ENCODE measurements at regions not wholly inside any gene's neighbourhood (a gene's known extent, or its start where the extent isn't known, plus 50 kb on each side); places are given as distances from the start of the nearest gene placed in this dataset.

GRCh38 chr6:150680510-150680909, 80.8 kb downstream of the PLEKHG1 start:
- TF ChIP-seq MYC (IDR thresholded peaks at IDR 0.05; ENCODE audit: low read depth, low read length) = no peak
- TF ChIP-seq GATA2 (IDR thresholded peaks at IDR 0.05; ENCODE audit: insufficient read depth, insufficient read length, low read depth, low read length) = no peak
- TF ChIP-seq POLR2AphosphoS5 (IDR thresholded peaks at IDR 0.05; ENCODE audit: insufficient read depth, low read depth, low read length) = no peak
- no peak for TF ChIP-seq FOS (IDR thresholded peaks at IDR 0.05; ENCODE audit: borderline replicate concordance, insufficient read depth, low read length)
- TF ChIP-seq CTCF (IDR thresholded peaks at IDR 0.05; ENCODE audit: extremely low read depth in 1 of 2, insufficient read depth in 1 of 2, low read depth in 1 of 2, low read length in 2 of 2) = no peak
- no peak for TF ChIP-seq JUN (IDR thresholded peaks at IDR 0.05; ENCODE audit: borderline replicate concordance, insufficient read depth, insufficient read length, low read depth)
- no peak for TF ChIP-seq EZH2 (IDR thresholded peaks at IDR 0.05; ENCODE audit: borderline replicate concordance, low read depth, low read length, severe bottlenecking)
- TF ChIP-seq, protein P1, sequence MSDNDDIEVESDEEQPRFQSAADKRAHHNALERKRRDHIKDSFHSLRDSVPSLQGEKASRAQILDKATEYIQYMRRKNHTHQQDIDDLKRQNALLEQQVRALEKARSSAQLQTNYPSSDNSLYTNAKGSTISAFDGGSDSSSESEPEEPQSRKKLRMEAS (IDR thresholded peaks at IDR 0.05; ENCODE audit: insufficient read depth, insufficient read length) = no peak
- no peak for TF ChIP-seq POLR2A (IDR thresholded peaks at IDR 0.05; ENCODE audit: low read depth, low read length)
- dilution Hi-C loops (cut with MboI; ENCODE audit: extremely low pct_ligation_motif_present, low sequenced_read_pairs) (no loop called here), intact Hi-C loops (cut with micrococcal nuclease) (loop anchor here (5.0 kb wide), 2 partner anchors 87 to 177 kb away; no protein-coding TSS in a partner anchor)
- DNase-seq (ENCODE audit: low read depth, low spot score) = no peak
- Histone ChIP-seq H3K36me3 (ENCODE audit: control insufficient read depth in 2 of 2, extremely low read depth in 1 of 2, insufficient read depth in 2 of 2, low read length in 2 of 2) (no peaks in the 10 kb centered on the region), H3K4me1 (ENCODE audit: control insufficient read depth, extremely low read depth, insufficient read depth, low read length) (peaks cover 31% of the 10 kb centered on the region), H3K27ac (ENCODE audit: insufficient read depth, low read depth, low read length) (no peak overlapping the region), H3K9ac (replicated peaks; ENCODE audit: extremely low read depth, insufficient read depth, low read length) (no peak overlapping the region), H4K20me1 (replicated peaks; ENCODE audit: control insufficient read depth, extremely low read depth, insufficient read depth, low read length) (no peaks in the 10 kb centered on the region), H3K4me3 (replicated peaks in 1 of 3; ENCODE audit: insufficient read depth in 1 of 3, low read depth in 1 of 3, low read length in 3 of 3) (no peak overlapping the region), H3K4me2 (ENCODE audit: insufficient read depth, low read length) (no peak overlapping the region), H3K9me3 (replicated peaks; ENCODE audit: control insufficient read depth, insufficient read depth, low read length) (no peaks in the 10 kb centered on the region), H2AFZ (ENCODE audit: low read depth, low read length) (no peak overlapping the region), H3K79me2 (ENCODE audit: control insufficient read depth, insufficient read depth, low read length) (no peaks in the 10 kb centered on the region), H3K9me1 (replicated peaks; ENCODE audit: control insufficient read depth, extremely low read depth, insufficient read depth, low read length) (no peaks in the 10 kb centered on the region), H3K27me3 (ENCODE audit: control insufficient read depth in 2 of 2, insufficient read depth in 2 of 2, low read length in 2 of 2) (no peaks in the 10 kb centered on the region)
- CTCF ChIA-PET = interaction anchor here (1.0 kb wide), 1 partner anchor 9 kb away, joined by 4 read pairs; no protein-coding TSS in a partner anchor
- no TSS peak for BruUV-seq (replicated peaks)
- POLR2A ChIA-PET = no interaction called here
- FAIRE-seq = no peak

All from endothelial cell of umbilical vein (primary cell).